HG03045 (cell line): ENCODE measurements at regions not wholly inside any gene's neighbourhood (a gene's known extent, or its start where the extent isn't known, plus 50 kb on each side); places are given as distances from the start of the nearest gene placed in this dataset.
"Not testable (repeated sequence)": the region's sequence is repeated elsewhere in the genome, so short reads cannot be mapped to it uniquely, and the experiment has no call there.

Experiments
- ATAC-seq: cut with Tn5 transposase; IDR thresholded peaks from one replicate; pipeline ENCODE4 v1.9.1; 2021; ENCODE audit warnings: mild to moderate bottlenecking, moderate library complexity; ENCODE audit not compliant: unreplicated experiment

DNA sequence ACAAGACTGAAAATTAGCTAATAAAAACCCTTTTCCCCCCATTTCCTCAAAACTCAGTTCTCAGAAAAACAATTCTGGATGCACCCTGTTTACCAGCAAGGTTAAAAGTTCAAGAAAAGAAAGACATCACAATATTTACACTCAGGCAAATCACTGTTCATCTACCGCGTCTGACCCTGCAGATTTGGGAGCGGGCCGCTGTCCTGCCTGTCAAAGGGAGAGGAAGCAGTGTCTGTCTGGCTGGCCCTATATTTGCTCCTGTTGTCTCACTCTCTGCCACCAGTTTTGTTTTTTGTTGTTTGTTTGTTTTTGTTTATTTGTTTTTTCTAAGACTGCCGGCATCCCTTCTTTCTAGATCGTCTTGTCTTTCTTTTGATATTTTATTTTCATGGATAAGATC is 299.4 kb downstream of the BCL2L11 start:
- not testable (repeated sequence) for ATAC-seq

DNA sequence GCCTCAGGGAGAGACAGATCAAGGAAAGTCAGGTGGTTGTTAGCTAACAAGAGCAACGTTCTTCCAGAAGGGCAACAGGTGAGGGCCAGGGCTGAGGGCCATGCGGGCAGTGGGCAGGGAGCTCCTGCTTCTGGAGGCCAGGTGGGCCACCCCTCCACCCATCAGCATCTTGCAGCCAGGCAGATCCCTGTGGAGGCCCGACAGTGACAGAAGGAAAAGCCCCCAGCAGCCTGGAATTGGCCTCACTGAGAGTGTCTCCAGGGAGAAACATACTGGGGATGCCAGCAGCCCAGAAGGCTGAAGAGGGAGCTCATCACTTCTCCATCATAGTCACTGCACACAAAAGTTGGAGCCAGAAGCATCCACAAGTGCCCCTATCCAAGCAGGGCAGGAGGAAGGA is 300.1 kb downstream of the BCL2L11 start:
- not testable (repeated sequence) for ATAC-seq

DNA sequence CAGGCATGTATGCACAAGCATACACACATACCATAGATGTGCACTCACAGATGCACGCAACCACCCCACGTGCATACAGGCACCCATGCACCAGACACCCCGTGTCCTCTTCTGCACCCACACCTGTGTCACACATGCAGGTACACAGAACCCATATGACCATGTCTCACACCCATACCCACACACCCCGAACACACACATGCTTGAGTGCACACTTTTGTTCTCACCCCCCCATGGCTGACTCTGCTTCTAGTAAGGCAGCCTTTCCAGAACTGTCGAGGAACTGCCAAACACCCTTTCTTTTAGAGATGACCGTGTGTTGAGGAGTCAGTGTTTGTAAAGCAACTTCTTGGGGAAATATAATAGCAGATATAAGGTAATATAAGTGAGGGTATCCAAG is 301.2 kb downstream of the BCL2L11 start:
- not testable (repeated sequence) for ATAC-seq

DNA sequence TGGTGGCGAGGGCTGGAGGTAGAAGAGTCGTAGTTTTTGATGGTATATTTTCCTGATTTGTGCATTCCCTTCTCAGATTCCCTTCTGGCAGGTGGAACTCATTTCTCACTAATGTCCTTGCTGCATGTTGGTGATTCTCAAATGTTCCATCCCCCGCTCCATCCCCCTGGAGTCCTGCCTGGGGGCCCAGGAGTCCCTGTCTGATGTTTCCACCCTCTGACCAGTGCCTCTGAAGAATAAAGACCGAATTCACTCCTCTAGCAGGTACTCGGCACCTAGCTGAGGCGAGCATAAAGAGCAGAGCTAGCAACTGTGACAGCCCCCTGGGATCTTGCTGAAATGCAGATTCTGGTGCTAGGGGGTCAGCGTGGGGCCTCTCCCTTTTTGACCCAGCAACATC is 301.8 kb downstream of the BCL2L11 start:
- not testable (repeated sequence) for ATAC-seq

DNA sequence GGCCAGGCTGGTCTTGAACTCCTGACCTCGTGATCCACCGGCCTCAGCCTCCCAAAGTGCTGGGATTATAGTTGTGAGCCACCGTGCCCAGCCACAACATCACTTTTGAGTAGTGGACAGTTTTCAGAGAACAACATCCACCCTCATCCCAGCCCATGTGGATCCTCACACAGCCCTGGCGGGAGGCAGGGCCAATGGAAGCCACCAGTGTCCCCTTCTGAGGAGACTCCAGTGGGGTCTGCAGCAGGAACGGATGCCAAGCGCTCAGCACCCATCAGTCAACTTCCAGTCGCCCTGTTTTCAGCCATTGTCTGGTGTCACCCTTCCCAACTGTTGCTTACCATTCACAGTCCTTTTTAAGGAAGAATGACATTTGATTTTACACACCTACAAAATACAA is 302.5 kb downstream of the BCL2L11 start:
- ATAC-seq = not testable (repeated sequence)

DNA sequence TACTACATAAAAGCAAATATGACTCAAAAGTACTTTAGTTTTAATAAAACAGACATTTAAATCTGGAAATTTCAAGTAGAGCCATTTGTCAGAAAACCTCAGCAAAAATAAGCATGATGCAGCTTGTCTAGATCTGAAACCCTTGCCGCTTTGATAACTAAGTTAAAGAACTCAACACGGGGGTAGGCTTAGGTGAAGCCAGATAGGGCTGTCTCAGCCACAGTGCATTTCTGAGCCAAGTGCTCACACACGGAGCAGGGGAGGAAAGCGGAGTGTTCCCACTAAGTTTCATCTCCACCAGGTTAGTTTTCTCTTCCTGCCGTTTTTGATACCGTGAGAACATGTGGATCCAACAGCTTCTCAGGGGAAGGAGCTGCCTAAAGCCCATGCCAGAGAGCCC is 303.5 kb downstream of the BCL2L11 start:
- not testable (repeated sequence) for ATAC-seq

DNA sequence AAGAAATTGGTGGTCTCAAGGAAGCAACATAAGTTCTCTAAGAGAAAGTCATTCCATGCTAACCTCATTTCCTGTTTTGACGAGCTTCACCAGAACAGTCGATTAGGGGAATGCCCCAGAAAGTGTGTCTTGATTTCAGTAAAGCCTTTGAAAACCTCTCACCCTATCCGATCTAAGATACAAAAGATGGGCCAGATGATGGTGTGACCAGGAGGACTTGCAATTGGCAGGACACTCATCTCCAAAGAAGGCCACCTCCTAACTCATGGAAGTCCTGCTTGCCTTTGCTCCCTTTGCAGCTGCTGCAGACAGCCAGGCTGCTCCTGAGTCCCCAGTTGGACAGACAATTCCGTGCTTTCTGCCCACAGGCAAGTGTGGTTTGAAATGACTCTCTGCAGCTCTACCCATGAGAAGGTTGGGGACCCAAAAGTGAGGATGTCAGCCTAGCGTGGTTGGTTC is 304.2 kb downstream of the BCL2L11 start:
- ATAC-seq = not testable (repeated sequence)

DNA sequence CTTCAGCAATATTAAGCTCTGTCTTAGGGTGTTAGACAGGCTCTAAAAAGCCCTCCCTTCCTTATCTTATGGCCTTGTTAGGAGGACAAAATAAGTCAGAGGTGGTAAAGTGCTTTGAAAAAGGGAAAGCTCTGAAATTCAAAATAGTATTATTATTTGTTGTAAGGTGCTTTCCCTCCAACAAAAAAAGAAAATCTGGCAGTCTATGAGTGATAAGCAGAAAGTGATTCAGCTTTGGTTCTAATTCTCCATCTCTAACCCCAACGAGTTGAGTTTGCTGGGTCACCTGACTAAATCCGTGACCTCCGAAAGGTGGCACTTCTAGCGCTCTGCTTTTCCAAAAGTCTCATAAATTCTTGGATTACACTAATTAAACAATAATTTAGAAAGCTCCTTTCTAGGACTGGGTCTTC is 305.1 kb downstream of the BCL2L11 start:
- ATAC-seq = not testable (repeated sequence)

DNA sequence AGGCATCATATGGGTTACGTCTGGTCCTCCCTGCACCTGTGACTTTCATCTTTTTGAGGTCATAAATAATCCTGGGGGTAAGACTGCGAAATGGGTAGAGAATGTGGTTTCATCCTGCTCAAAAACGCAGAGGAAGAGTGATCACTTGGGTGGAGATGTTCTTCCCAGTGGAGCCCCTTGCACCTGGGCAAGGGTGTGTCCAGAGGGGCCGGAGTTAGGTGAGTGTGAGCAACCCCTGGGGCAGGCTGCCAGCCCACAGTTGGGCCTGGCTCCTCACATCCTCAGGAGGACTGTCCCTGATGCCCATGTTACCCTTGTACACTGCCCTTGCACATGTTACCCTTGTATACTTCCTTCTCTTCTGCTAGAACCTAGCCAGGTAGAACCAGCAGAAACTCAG is 306.6 kb downstream of the BCL2L11 start:
- not testable (repeated sequence) for ATAC-seq

DNA sequence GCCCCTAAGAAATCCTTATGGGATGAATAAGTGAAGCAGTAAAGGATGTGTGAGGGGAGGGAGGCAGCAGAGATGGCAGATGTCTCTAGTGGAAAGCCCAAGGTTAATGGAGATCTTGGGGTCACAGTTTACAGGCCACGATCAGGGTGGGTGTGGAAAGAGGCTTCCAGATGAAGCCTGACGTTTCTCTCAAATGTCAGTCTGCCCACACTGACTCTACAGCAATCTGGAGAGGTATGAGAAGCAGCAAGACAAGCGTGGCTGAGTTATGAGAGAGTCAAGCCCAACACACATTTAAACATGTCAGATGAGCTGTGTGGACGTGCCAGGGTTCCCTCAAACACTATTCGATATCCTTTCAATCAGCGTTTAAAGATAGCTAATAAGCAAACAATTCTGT is 308.2 kb downstream of the BCL2L11 start:
- ATAC-seq = not testable (repeated sequence)

DNA sequence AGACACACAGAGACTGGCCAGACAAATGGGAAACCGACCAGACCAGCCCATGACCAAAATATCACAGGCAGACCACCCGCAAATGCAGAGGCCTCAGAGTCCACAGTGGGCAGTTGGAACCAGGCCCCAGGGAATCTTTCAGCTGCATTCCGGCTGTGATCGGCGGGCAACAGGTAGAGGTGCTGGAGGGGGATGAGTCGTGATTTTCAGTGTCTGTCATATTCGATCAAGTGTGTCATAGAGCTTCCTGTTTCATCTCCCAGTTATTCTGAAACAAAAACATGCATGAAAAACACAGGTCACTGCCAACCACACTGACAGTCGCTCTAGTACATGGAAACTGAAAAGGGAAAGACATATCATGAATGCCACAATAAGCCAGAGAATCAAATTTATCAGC is 308.6 kb downstream of the BCL2L11 start:
- ATAC-seq = not testable (repeated sequence)

DNA sequence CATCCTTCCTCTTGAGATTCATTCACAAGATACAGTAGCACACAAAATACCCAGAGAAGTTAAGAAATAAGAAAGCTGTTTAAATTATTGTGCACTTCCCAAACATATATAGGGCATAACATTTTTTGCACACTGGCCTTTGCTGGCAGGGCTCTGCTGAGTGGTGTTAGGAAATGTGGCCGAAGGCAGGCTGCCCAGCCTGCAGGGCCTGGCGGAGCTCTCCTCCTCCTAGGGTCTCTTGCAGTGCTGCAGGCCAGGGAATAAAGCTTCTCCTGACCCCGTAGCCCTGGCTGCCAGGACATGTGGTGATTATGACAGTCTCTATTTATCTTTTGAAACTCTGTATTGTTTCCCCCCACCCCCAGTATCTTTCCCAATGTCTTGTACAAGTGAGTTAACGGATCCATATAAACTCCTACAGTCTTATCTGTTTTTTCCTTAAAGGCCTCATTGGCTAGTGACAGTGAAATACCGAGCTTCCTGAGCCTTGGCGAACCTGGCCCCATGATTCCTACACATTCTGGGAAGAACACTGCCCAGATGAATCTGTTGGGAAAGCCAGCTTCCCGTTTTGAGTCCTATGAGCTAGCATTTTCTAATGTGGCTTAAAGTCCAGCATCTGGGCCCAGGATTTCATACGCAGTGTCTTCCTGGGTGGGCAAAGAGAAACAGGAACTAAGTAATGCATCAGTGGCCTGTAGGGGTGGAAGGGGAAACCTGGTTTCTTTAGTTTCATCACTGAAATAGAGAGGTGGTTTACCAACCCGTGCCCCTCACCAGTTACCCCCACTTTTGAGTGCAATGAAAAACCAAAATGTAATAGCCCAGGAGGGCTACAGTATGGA is 310.3 kb downstream of the BCL2L11 start:
- ATAC-seq = not testable (repeated sequence)

DNA sequence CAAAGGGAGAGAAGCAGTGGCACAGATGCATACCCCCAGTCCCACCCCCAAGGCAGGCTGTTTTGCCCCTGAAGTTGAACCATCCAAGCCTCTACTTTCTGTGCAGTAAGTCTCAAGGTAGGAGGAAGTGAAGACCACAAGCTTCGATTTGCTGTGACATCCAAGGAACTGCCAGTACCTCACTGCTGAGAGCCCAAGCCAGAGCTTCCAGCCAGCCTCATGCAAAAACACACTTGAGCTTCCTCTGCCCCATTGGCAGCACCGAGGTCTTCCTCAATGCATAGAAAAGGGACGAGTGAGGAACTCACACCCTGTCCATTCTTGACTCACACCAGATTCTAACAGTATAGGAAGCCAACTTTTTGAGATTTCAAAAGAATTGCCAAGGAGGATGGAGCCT is 311.7 kb downstream of the BCL2L11 start:
- ATAC-seq = not testable (repeated sequence)

DNA sequence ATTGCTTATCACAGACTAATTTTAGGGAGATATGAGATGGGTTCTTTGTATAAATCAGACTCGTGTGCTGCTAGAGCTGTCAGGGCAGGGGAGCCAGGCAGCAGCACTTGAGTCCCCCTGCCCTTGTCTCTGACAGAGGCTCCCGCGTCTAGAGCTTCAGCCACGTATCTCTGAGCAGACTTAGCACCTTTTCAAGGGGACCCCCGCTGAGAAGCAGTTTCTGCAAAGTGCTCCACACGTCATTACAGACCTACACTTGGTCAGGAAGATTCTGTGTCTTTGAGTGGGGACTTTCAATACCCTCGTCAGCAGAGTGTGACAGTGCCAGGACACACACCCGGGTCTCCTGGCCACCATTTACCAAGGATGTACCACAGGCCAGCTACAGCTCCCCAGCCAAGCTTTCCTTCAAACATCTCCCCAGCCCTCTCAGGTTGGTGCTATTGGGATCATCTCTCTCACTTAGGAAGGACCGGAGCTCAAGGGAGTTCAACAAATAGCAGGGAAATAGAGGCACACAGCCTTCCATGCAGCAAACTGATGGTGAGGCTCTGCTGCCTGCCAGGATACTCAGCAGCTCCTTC is 312.3 kb downstream of the BCL2L11 start:
- ATAC-seq = not testable (repeated sequence)

DNA sequence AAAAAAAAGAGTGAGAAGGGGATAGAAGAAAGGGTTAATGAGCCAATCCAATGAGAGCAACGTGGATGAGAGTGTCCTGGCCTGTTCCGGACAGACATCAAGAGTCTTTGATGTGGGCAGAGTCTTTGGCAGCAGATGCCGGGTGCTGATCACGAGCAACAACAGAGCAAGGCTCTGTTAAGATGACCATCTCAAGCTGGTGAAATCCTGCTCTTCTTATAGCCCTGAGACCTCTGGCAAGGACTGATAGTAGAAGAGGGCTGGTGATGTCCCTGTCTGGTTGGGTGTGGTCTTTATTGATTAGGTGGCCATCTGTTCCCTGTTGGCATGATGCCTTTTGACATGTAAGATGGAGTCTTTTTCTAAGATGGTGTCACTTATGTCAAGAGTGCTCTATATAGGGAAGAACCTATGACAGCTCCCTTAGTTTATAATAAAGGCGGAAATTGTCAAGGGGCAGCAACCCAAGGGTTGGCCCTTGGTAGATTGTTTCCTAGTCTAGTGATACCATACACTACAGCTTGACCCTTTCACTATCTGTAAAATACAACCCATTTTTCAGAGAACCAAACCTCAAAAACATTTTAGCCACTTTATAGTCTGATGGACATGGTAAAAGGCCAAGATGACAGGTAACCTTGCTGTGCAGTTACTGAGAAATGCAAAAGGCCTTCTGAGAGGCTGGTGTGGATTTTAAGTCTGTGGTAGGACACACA is 313.3 kb downstream of the BCL2L11 start:
- ATAC-seq = not testable (repeated sequence)

DNA sequence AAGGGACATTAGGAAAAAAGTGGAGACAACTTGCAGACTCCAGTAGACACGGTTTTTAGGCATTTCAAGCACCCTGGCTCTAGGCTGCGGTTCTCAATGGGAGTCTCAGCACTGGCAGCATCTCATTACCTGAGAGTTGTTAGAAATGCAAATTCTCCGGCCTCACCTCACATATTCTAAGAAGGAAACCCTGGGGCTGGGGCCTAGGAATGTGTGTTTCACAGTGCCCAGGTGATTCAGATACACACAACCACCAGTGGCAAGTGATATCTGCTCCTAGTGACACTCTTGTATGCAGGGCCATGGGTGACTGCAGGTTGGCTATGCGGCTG is 313.9 kb downstream of the BCL2L11 start:
- not testable (repeated sequence) for ATAC-seq

DNA sequence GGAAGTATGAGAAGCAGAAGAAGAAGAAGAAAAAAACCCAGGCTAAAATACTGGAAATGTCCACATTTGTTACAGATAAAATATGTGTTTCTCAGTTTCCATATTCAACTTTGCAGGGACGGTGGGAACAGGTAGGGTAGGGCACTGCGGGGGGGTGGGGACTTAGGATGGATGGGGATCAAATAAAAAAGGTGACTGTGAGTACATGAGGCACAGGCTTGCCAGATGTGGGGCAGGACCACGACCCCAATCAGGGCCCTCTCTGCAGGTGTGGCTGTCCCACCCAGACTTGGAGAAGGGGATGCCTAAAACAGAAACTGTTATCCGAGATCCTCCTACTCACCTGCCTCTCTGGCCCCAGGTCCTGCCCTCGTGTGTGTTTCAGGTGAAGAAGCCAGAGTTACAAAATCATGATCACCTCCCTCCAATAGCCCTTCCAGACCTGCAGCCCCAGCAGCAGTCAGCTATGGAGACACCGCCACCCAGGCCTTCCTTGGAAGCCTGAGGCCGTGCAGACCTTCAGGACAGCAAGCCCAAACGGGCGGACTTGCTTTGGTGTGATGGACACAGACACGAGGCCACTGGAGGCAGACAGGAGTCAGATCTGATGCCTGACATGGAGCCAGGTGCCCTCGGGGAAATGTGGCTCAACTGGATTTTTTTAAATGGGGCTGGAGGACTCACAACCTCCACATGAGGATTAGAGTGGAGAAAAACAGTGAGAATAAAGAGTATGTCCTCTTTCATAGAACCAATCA is 315.0 kb downstream of the BCL2L11 start:
- not testable (repeated sequence) for ATAC-seq

DNA sequence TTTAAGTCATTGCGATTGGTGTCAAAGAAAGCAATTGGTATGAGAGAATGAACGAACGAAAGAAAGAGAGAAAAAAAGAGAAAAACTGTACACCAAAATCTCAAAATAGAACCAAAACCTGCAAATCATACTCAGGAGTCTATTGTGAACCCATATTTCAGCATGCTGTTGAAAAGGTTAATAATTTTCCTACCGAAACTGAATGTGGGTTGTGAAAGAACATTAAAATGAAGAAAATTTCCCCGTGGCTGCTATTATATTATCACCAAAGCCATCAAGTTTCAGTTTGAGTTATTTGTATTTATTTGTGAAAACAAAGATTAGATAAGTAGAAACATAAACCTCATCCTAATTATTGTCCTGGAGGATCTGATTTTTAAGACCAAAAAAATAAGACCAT is 315.7 kb downstream of the BCL2L11 start:
- ATAC-seq = peak; percentile 50

DNA sequence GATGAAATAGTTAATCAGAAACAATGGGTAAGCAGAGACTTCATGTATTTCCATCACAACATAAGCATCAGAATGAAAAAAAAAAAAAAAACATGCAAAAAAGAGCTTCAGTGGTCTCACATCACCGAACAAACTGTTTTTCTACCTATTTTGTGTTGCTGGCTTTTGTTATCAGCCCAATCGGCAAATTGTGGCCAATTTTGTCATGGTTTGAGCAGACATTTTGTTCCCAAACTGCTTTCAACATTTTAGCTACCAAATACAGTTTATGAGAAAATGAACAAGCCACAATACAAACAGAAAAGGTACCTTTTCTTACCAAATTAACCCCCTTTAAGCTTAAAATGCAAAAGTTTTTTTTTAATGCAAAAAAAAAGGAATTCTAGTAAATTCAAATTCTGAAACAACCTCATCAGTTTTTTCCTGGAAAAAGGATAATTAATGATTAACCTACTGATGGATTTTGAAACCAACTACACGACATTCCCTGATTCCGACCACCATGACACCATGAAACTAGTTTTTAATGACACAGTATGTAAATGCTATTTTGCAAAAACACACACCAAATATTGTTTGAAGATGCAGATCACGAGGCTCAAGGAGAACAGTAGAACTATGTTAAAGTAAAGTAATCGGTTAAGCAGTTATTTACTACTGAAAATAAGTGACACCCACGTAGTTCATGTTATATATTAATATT is 316.7 kb downstream of the BCL2L11 start:
- ATAC-seq = not testable (repeated sequence)

DNA sequence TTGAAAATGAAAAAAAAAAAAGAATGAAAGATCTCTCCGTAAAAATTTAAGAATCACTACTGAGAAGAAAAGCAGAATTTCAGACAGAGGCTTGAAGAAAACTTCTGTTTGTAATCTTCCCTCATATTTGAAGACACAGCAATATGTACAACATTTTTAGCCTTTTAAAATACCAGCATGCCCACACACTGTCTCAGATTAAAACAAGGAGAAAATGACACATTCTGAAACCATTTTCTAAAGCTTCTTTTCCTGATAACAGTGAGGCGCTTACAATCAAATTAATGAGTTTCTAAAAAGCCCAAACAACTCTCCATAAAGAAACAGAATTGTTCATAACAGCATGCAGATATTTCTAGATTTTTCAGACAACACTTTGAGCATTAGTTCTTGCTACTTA is 317.4 kb downstream of the BCL2L11 start:
- not testable (repeated sequence) for ATAC-seq
